NOMO-1 treated with dmso at 0.1 percent for 144 hours (cell line): ENCODE measurements at regions not wholly inside any gene's neighbourhood (a gene's known extent, or its start where the extent isn't known, plus 50 kb on each side); places are given as distances from the start of the nearest gene placed in this dataset.
"Not testable (repeated sequence)": the region's sequence is repeated elsewhere in the genome, so short reads cannot be mapped to it uniquely, and the experiment has no call there.

Source experiments
- DNase-seq: peaks from one replicate; lab custom pipeline; 2025; ENCODE audit not compliant: unreplicated experiment; lab: John Stamatoyannopoulos, UW

DNA sequence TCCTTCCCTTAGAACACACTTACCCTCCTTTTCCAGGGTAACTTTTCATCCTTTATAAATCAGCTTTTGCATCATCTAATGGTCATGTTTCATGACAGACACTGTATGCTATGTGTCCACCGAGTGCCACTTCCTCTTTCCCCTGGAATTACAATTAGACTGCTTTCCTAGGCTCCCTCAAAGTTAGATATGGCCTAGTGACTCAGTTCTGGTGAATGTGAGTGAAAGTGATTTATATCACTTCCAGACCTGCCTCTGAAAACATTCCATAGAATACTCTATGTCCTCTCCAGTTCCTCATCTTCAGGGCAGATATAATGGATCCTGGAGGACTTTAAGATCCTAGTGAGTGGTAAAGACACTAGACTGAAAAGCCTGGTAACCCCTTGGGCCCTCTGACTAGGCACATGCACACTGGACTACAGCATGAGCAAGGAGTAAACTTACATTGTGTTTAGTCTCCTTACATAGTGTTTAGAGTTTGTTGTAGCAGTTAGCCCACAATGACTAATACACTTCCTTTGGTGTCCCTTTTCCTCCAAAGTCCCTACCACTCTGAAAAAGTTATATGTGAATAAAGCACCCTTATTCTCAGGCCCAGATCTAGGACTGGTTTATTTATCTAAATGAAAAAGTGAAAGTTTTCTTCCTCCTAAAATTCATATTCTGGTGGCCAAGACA is 59.3 kb downstream of the GPR88 start:
- peak; percentile 30 for DNase-seq

DNA sequence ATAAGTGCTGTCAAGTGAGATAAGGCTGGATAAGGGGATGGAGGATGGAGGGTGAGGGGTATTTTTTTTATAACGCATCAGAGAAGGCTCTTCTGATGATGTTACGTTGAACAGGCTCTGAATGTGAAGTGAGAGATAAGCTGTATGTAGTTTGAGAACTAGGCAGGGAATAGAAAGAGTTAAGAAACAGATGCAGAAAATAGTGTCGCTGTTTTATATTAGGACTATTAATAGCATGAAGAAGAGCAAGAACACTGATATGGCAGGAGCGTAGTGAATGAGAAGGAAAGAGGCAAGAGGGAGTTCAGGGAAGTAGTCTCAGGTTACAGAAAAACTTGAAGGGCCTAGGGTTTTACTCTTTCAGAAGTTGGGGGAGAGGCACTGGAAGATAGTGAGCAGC is 59.8 kb downstream of the GPR88 start:
- no peak for DNase-seq

DNA sequence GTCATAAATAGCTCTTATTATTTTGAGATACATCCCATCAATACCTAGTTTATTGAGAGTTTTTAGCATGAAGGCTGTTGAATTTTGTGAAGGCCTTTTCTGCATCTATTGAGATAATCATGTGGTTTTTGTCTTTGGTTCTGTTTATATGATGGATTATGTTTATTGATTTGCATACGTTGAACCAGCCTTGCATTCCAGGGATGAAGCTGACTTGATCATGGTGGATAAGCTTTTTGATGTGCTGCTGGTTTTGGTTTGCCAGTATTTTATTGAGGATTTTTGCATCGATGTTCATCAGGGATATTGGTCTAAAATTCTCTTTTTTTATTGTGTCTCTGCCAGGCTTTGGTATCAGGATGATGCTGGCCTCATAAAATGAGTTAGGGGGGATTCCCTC is 62.4 kb downstream of the GPR88 start:
- not testable (repeated sequence) for DNase-seq

DNA sequence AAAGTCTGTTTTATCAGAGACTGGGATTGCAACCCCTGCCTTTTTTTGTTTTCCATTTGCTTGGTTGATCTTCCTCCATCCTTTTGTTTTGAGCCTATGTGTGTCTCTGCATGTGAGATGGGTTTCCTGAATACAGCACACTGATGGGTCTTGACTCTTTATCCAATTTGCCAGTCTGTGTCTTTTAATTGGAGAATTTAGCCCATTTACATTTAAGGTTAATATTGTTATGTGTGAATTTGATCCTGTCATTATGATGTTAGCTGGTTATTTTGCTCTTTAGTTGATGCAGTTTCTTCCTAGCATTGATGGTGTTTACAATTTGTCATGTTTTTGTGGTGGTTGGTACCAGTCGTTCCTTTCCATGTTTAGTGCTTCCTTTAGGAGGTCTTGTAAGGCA is 64.1 kb downstream of the GPR88 start:
- DNase-seq, result not testable (repeated sequence)

DNA sequence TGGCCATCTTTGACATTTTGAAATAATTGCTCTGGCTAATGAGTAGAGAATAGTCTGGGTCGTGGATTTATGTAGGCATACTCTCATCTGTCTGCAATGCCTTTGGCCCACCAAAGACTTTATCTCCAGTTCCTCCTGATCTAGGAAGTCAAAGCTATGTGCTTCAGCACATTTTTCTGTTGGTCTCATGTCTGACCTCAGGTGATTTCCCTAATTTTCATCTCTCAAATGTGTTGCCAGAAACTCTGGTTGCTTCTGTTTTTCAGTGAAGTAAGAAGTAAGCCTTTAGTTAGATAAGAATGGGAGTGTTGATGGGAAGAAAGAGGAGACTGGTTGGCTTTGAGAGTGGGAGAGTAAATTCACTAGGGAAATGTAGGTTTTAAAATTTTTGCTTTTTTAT is 66.4 kb downstream of the GPR88 start:
- no peak for DNase-seq

DNA sequence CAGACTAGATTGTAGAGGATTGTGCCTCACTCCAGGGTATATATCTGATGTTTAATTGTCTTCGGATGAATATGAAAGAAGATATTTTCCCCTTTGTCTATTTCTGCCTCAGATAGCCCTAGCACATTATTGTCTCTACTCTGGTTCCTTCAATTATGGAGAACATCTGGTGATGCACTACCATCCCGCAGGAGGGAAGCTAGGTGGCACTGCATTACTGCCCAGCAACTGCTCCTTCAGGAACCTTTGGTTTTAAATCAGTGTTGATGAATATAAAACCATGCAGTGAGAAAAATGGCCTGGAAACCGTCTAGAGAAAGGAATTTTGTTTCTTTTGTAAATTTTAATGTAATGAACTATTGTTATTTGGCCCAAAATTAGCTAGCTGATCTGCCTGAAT is 68.5 kb downstream of the GPR88 start:
- no peak for DNase-seq

DNA sequence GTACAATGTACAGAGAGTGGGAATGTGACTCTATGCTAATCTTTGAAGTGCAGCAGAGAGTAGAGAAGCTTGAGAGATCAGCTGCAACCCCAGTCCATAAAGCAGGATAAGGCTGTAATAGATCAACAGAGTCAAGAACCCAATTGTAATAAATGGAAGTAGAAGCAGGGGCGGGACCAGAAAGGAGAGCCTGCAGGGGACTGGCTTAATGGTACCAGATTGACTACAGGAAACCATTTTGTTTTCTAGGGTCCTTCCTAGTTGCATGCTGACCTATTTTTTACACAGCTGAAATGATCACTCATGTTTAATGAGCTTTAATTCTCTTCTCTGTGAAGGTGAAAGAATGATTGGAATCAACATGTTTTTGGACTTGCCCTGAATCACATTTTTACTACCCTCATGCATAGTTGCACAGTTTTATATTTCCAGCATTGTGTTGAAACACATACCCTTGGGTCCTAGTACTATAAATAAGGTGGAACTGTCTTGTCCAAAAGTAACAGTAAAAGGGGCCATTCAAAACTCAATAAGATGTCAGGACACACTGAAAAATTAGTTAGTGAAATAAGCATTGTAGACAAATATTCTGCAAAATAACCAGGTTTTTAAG is 69.8 kb downstream of the GPR88 start:
- no peak for DNase-seq

DNA sequence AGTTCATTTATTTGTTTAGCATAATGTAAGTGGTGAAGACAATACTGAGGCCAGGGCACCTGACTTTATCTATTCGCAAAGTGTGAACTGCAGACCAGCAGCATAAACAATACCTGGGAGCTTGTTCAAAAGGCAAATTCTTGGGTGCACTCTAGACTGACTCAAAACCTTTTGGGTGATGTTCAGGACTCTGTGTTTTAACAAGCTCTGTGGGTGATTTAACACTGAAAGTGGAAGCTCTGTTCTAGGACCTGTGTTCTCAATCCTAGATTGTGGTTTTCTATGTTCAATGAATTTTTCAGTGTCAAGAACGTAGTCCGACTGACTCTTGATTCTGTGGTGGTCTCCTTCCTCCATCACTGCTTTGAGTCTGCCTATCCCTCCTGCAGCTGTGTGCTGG is 71.9 kb downstream of the GPR88 start:
- no peak for DNase-seq

DNA sequence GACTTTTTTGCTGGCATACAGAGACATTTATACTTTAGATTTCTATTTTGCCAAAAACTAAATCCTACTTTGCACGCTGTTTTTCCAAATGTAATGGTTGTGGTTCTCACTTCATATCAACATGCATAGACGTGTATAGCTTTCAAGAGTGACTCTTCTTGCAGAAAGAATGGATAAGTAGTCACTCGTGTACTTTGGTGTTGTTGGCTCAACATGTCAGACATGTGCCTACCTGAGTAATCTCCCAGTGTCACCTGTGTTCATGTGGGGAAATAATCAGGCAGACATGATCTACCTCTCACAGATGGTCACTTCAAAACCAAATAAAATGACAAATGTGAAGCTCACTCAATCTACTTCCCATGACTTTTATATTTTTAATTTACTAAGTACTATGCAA is 73.1 kb downstream of the GPR88 start:
- DNase-seq, result no peak

DNA sequence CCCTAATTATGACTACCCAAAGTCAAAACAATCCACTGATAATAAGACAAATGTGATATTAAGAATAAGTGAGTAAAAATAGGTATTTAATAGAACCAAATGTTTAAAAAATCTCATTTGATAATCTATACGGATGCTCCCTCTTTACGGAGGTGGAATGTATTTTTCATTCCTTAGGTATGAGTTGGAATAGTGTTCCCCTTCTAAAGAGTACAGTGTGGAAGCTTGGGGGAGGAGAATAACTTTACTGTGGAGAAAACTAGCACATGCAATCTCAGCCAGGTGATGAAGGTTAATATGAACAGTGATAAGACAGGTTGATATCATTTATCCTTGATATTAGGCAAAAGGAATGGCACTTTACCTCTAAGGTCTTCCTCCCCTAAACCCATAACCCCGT is 74.6 kb downstream of the GPR88 start:
- DNase-seq, result no peak

DNA sequence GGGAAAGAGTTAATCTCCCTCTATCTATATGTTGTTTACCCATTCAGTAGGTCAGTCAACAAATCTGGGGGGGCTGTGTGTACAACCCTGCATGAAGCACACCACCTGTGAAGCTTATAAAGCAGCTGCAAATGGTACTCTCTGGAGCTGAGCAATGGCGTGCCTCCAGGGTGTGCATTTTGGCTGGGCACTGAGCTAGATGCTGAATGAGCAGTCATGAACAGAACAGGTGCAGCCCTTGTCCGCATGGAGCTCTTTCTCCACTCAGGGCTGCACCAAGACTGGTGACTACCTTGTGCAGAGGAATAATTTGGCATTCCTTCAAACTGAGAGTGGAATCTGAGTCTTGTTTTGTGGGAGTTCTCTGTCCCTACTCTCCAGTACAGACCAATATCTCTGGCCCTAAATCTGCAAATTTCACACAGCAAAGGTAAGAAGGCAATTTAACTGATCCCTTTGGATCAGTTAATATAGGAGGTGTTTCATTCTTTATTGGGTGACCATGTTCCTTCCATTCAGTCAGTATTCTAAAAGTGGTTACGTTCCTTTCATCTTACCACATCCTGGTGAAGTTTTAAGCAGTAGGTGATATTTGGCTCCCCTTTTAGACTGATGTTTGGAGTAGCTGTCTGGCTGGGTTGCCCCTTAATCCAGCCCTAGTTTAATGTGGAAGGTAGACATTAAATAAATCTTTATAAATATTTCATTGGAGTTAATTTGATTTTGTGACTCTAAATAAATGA is 76.0 kb downstream of the GPR88 start:
- DNase-seq, result no peak

DNA sequence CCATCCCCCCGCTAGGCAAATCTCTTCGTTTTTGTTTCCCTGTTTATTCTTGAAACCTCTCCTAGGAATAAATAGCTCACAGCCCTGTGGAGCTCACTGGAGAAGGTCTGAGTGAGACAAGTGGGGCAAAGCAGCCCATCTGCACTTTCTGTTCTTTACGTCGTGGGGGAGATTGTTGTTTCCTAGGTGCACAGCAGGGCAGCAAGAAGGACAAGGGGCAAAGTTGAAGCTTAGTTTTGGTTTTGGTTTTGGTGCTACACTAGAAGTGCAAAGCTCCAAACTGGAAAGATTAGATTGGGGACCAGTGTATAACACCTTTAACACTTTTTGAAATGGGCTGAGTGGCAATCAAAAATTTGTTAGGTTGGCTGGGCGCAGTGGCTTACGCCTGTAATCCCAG is 76.6 kb downstream of the GPR88 start:
- DNase-seq, result no peak

DNA sequence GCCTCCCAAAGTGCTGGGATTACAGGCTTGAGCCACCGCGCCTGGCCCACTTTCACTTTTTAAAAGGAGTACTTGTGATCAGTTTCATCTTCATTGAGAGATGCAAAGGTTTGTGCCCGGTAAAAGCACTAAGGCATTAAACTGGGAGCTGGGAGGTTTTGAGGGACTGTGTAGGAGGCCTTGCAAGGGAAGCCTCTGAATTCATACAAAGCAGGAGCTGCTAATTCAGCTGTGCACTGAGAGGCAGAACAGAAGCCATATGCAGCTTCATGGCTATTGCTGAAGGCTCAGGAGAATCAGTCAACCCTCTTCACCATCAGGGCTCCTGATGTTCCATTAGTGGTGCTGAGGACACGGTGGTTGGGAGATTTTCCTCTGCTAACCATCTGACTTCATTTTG is 77.7 kb downstream of the GPR88 start:
- DNase-seq, result no peak

DNA sequence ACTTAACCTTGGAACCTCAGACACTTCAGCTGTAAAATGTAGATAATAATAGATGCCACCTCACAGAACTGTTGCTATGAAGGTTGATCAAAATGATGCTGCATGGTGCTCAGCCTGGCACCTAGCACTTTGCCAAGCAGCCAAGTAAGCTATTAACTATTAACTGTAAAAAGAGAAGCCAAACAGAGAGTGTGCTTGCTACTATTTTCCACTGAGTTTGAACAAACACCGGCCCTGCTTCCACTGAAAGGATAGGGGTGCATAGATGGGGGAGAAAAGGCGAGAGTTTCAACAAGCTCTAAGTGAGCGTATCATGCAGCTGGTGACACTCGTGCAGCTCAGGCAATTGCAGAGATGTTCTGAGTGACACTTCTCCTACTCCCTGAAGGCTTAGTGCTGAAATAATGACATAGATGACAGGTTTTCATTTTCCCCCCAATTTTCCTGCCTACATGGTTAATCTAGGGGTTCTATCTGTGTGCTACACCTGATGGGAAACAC is 78.2 kb downstream of the GPR88 start:
- DNase-seq, result no peak

DNA sequence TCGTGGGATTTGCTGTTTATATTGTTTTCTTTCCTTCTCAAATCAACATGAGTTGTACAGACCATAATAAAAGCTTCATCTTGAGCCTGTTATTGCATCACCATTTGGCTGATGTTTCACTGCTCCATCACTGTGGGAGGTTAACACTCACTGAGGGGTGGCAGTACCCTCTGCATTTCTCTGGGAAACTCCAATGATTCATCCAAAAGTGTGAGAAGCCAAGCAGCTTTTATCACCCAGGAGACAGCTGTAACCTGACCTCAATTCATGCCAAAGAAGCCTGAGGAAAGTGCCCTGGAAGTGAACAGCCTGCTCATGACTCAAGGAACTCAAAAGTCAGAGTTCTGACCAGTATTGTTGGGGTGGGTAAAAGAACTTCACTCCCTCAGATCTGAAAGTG is 84.1 kb downstream of the GPR88 start:
- DNase-seq, result no peak

DNA sequence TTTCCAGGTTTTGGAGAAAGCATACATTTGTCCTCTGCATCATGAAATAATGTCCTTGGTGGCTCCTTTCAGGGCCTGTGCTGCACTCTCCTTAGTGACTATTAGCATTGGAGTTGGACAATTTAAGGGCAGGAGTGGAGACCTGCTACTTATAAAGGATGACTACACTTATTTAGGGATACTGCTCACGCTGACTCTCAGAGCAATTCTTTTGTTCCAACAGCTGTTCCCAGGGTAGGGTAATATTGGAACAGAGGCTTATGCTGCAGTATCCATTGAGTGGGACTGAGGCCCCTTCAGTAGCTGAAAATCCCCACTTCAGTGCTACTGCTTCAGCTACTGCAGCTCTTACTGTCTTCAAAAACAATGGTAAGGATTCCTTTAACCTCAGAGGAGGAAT is 84.6 kb downstream of the GPR88 start:
- no peak for DNase-seq

DNA sequence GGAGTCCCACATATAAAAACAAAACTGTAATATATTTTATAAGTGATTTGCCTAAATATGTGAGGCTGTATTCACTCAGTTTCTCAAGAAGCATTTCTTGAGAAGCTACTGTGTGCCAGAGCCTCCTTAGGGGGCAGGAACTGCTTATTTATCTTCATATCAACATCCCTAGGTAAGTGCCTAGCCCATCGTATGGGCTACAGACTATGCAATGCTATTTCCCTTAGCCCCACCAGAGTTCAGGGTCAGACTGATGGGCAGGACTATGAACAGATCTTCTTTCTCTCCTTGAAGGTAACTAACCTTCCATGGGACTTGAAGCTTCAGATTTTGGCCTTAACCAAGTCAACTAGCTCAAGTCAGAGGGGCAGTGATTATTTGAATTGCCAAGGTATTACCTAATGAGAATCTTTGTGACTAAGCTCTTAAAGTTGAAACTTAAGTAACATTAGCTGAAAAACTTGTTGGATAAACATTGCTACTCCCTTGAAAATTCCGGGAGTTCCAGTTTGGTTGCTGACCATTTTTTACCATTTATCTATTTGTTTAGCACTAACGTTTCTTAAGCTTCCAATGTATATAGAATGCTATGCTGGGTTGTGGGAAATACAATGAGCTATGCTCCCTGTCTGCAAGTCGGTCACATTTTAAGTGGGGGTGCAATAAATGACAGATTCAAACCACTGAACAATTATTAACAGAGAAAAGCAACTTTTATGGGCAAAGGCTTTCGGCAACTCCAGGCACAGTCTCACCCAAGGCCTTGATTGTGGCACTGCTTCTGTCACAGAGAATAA is 85.2 kb downstream of the GPR88 start:
- DNase-seq, result no peak

DNA sequence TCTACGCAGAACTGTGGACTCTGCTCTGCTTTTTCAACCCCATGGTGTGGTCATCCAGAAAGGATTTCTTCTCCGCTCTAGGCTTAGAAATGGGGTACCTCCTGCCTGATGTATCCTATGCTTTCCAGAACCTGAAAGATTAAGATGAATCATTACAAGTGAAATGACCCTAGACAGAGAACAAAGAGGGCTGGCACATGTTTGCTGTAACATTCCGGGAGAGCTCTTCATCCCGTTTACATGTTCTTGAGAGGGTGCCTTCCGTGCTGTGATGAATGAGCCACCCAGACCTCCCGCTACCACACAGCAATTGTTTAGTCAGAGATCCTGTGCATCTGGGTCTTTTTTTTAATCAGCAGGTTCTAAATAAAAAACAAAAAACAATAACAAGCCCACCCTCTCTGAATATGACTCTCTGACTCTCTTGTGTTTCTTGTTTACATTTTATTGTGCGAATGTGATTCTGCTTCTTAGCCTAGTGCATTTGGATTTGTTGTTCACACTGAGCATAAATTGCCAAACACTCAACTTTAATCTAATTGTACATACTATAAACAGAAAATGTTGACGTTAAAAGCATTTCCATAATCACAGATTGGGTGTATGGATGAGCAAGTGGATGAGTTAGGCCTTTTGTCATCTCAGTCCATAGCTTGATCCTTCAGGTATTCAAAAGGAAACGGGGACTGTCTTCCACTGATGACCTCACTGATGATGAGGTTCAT is 87.1 kb downstream of the GPR88 start:
- no peak for DNase-seq

DNA sequence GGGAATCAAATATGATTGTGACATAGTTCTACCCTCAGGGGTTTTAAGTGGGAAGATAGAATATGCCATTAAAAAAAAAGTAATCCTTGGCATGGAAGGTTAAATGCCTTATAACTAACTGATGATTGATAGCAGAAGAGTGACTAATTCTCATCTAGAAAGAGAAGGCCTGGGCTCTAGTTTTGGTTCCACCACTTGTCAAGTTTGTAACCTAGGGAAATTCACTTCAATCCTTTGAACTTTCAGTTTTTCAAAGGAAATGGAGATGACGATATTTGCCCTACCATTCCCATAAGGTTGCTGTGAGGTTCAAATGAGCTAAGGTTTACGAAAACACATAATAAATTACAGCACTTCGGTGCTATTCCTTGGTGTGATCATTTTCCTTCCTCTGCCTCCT is 88.5 kb downstream of the GPR88 start:
- no peak for DNase-seq

DNA sequence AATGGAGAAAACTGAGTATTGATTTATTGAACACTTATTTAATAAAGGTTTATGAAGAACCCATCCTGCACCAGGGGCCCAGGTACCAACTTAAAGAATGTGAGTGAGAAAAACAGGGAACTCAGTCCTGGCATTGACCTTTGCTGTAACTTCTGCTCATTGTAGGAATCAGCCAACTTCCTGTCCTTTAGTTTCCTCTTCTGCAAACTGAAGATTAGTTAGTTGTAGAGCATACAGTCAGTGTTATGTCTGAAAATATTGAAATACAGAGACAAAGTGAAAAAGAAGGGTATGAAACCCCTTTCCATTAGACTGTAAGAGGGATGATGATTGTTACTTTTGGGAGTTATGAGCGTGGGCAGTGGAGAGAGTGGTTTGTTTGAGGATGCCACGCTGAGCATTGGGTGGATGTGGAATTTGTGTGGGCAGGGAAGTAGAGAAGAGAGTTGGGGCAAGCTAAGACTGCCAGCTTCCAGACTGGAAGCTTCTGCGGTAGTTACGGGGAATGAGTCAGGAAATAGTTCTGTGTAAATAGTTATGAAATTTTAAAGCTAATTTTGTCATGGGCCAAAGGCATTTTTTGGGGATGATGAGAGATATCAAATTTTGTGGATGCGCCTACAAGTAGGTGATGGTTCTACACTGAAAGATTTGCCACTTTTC is 89.2 kb downstream of the GPR88 start:
- no peak for DNase-seq
